ENCODE measurements at regions not wholly inside any gene's neighbourhood (a gene's known extent, or its start where the extent isn't known, plus 50 kb on each side); places are given as distances from the start of the nearest gene placed in this dataset.

DNA sequence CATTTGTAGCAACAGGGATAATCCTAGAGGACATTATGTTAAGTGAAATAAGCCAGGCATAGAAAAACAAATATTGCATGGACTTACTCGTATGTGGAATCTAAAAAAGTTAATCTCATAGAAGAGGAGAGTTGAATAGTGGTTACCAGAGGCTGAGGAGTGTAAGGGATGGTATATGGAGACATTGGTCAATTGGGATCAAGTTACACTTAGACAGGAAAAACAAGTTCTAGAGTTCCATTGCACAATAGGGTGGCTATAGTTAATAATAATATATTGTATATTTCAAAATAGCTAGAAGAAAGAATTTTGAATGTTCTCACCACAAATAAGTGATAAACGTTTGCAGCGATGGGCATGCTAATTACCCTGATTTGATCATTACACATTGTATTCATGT, 354.6 kb downstream of the SEC16B start:
- intact Hi-C loops (cut with micrococcal nuclease) (no loop called here), dilution Hi-C loops (cut with HindIII; ENCODE audit: low sequenced_read_pairs, unreplicated experiment) (no loop called here), in situ Hi-C loops (cut with MboI; ENCODE audit: low sequenced_read_pairs) (no loop called here)
- Histone ChIP-seq H3K36me3 (ENCODE audit: control insufficient read depth, insufficient read depth, low read length) (no peaks in the 10 kb centered on the region), H4K8ac (ENCODE audit: low read depth in 2 of 2, low read length in 2 of 2) (no peak overlapping the region), H3K27me3 (ENCODE audit: control insufficient read depth, insufficient read depth, low read length) (no peaks in the 10 kb centered on the region), H3K9me3 (ENCODE audit: control insufficient read depth, insufficient read depth, low read length) (no peaks in the 10 kb centered on the region), H3K14ac (replicated peaks; ENCODE audit: low read depth, low read length) (no peak overlapping the region), H3K4me3 (ENCODE audit: insufficient read depth, low read depth, low read length) (no peak overlapping the region), H3K79me1 (ENCODE audit: low read depth in 1 of 2, low read length in 2 of 2) (no peaks in the 10 kb centered on the region), H3K9ac (ENCODE audit: low read depth, low read length) (no peak overlapping the region), H2BK5ac (ENCODE audit: low read depth, low read length, poor library complexity, severe bottlenecking) (no peak overlapping the region), H2BK15ac (ENCODE audit: low read depth, low read length) (no peak overlapping the region), H3K18ac (ENCODE audit: low read depth, low read length) (no peak overlapping the region), H2AFZ (replicated peaks; ENCODE audit: low read length, poor library complexity) (no peak overlapping the region), H2BK120ac (ENCODE audit: low read depth, low read length) (no peak overlapping the region), H3K4ac (ENCODE audit: low read depth, low read length) (no peak overlapping the region), H4K5ac (ENCODE audit: low read depth, low read length) (no peak overlapping the region), H3K4me1 (ENCODE audit: control insufficient read depth, insufficient read depth, low read length) (no peaks in the 10 kb centered on the region), H4K91ac (ENCODE audit: insufficient read depth, low read depth, low read length) (no peak overlapping the region), H3K27ac (ENCODE audit: insufficient read depth, low read length) (no peak overlapping the region), H2BK20ac (ENCODE audit: low read depth, low read length) (no peak overlapping the region), H2AK5ac (ENCODE audit: low read depth, low read length) (no peak overlapping the region), H2AK9ac (replicated peaks; ENCODE audit: low read depth, low read length, poor library complexity) (no peak overlapping the region), H4K20me1 (ENCODE audit: insufficient read depth, low read length) (no peaks in the 10 kb centered on the region), H3K56ac (ENCODE audit: extremely low read depth, insufficient read depth, low read length) (no peak overlapping the region), H3K9me1 (ENCODE audit: insufficient read depth, low read length) (no peaks in the 10 kb centered on the region), H3K23ac (ENCODE audit: low read depth, low read length) (no peak overlapping the region), H3K4me2 (ENCODE audit: low read depth, low read length) (no peak overlapping the region)
- TF ChIP-seq CEBPB (IDR thresholded peaks at IDR 0.05; ENCODE audit: low read depth, low read length) = 0 out of 2 replicates have a peak, but pooled peaks have one; percentile 8
- TF ChIP-seq, protein P1, sequence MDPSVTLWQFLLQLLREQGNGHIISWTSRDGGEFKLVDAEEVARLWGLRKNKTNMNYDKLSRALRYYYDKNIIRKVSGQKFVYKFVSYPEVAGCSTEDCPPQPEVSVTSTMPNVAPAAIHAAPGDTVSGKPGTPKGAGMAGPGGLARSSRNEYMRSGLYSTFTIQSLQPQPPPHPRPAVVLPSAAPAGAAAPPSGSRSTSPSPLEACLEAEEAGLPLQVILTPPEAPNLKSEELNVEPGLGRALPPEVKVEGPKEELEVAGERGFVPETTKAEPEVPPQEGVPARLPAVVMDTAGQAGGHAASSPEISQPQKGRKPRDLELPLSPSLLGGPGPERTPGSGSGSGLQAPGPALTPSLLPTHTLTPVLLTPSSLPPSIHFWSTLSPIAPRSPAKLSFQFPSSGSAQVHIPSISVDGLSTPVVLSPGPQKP (IDR thresholded peaks at IDR 0.05; ENCODE audit: borderline replicate concordance, low read depth, low read length) = no peak
- DNase-seq = no peak
- no peak for ATAC-seq (ENCODE audit: low read depth)
- ChIA-PET POLR2A (ENCODE audit: unreplicated experiment) (no interaction called here), CTCF (no interaction called here)
- no TSS peak for BruUV-seq (replicated peaks)
- WGBS, 2 experiments (ENCODE audit: extremely low coverage in 2 of 2, insufficient read length in 1 of 2) = no CpG with 5 or more reads among the region's 3 CpGs
